Neuronal stem cell (in vitro differentiated cells): ENCODE measurements at regions not wholly inside any gene's neighbourhood (a gene's known extent, or its start where the extent isn't known, plus 50 kb on each side); places are given as distances from the start of the nearest gene placed in this dataset.

Source experiments
- DNase-seq: peaks from one replicate; pipeline ENCODE4 v3.0.0-alpha.2; 2013; ENCODE audit warnings: low spot score
- H2AFZ ChIP-seq: one replicate; pipeline ENCODE4 v1.6.1; 2013; ENCODE audit warnings: mild to moderate bottlenecking, low read length, inconsistent platforms
- H2AK5ac ChIP-seq: 2 replicates; pipeline ENCODE4 v1.6.1; 2013; ENCODE audit warnings: low read depth, mild to moderate bottlenecking, inconsistent platforms, low read length, moderate library complexity, mixed read lengths
- H2BK120ac ChIP-seq: 2 replicates; pipeline ENCODE4 v1.6.1; 2013; ENCODE audit warnings: low read depth, mild to moderate bottlenecking, inconsistent platforms, low read length, moderate library complexity, mixed read lengths
- H2BK12ac ChIP-seq: one replicate; pipeline ENCODE4 v1.6.1; 2013; ENCODE audit warnings: low read length, inconsistent platforms
- H2BK15ac ChIP-seq: 2 replicates; pipeline ENCODE4 v1.6.1; 2013; ENCODE audit warnings: mild to moderate bottlenecking, low read length, inconsistent platforms, mixed read lengths
- H2BK5ac ChIP-seq: one replicate; pipeline ENCODE4 v1.6.1; 2013; ENCODE audit warnings: inconsistent platforms, mild to moderate bottlenecking, low read length, moderate library complexity
- H3K14ac ChIP-seq: one replicate; pipeline ENCODE4 v1.6.1; 2013; ENCODE audit warnings: low read length, inconsistent platforms
- H3K18ac ChIP-seq: 2 replicates; pipeline ENCODE4 v1.6.1; 2013; ENCODE audit warnings: low read length, inconsistent platforms
- H3K23ac ChIP-seq: 2 replicates; pipeline ENCODE4 v1.6.1; 2013; ENCODE audit warnings: low read depth, mild to moderate bottlenecking, mixed read lengths, low read length, inconsistent platforms; ENCODE audit not compliant: poor library complexity
- H3K27ac ChIP-seq: replicated peaks from 3 replicates; pipeline ENCODE4 v1.5.1; 2013; ENCODE audit warnings: low read length, inconsistent platforms
- H3K27me3 ChIP-seq, 3 experiments: 2 replicates each; pipeline ENCODE4 v1.6.1; 2013; ENCODE audit warnings: low read length in 3 of 3, mild to moderate bottlenecking in 2 of 3, inconsistent platforms in 1 of 3, low read depth in 1 of 3, mixed read lengths in 1 of 3, moderate library complexity in 1 of 3; ENCODE audit not compliant: control insufficient read depth in 3 of 3, insufficient read depth in 3 of 3
- H3K36me3 ChIP-seq, 2 donors: replicated peaks in 1 of 2; 2 replicates each; pipeline ENCODE4 v1.6.1; 2013; ENCODE audit warnings: low read length in 2 of 2; ENCODE audit not compliant: control insufficient read depth in 2 of 2, insufficient read depth in 2 of 2
- H3K4ac ChIP-seq: 2 replicates; pipeline ENCODE4 v1.6.1; 2013; ENCODE audit warnings: inconsistent platforms, mild to moderate bottlenecking, low read length, moderate library complexity
- H3K4me1 ChIP-seq, 2 donors: 1 replicate in 1 of 2; 2 replicates in 1 of 2; pipeline ENCODE4 v1.6.1; 2013; ENCODE audit warnings: low read length in 2 of 2, low read depth in 1 of 2; ENCODE audit not compliant: control insufficient read depth in 2 of 2, insufficient read depth in 1 of 2
- H3K4me2 ChIP-seq: one replicate; pipeline ENCODE4 v1.6.1; 2013; ENCODE audit warnings: mild to moderate bottlenecking, low read length, inconsistent platforms; ENCODE audit not compliant: insufficient read depth, poor library complexity, severe bottlenecking
- H3K4me3 ChIP-seq, 2 donors: 2 replicates each; pipeline ENCODE4 v1.5.1; 2013; ENCODE audit warnings: low read length in 2 of 2, mild to moderate bottlenecking in 2 of 2, inconsistent platforms in 1 of 2, moderate library complexity in 1 of 2
- H3K79me1 ChIP-seq: one replicate; pipeline ENCODE4 v1.6.1; 2013; ENCODE audit warnings: low read depth, mild to moderate bottlenecking, inconsistent platforms, low read length, moderate library complexity
- H3K9ac ChIP-seq: one replicate; pipeline ENCODE4 v1.6.1; 2013; ENCODE audit warnings: mild to moderate bottlenecking, low read depth, low read length, inconsistent platforms; ENCODE audit not compliant: poor library complexity
- H3K9me3 ChIP-seq, 2 donors: replicated peaks in 1 of 2; 2 replicates each; pipeline versions ENCODE3 to v1.6.1; 2013; ENCODE audit warnings: low read length in 2 of 2, mild to moderate bottlenecking in 2 of 2, inconsistent platforms in 1 of 2, low read depth in 1 of 2, mixed read lengths in 1 of 2, moderate library complexity in 1 of 2; ENCODE audit not compliant: control insufficient read depth in 2 of 2, insufficient read depth in 1 of 2
- H4K8ac ChIP-seq: one replicate; pipeline ENCODE4 v1.6.1; 2013; ENCODE audit warnings: low read depth, mild to moderate bottlenecking, inconsistent platforms, low read length, moderate library complexity
- H4K91ac ChIP-seq: one replicate; pipeline ENCODE4 v1.6.1; 2013; ENCODE audit warnings: low read length, low read depth, mild to moderate bottlenecking, inconsistent platforms; ENCODE audit not compliant: poor library complexity
- WGBS, 2 donors: extraction: QIAGEN DNeasy Blood & Tissue Kit; methylation state at CpG; one replicate each; pipeline ENCODE4 v1.1.7; 2013; ENCODE audit warnings: missing lambda C conversion rate in 2 of 2, mixed read lengths in 1 of 2; ENCODE audit not compliant: insufficient read length in 2 of 2, insufficient replicate concordance in 1 of 2; ENCODE audit errors: extremely low coverage in 2 of 2; 5-methylcytosine and 5-hydroxymethylcytosine counted together

GRCh38 chr5:107169867-107170266, 500.9 kb downstream of the EFNA5 start:
- no CpG with 5 or more reads among the region's 3 CpGs for WGBS, 2 donors
- no peaks in the 10 kb centered on the region for H3K4me1 ChIP-seq

GRCh38 chr5:107168848-107169752, 501.6 kb downstream of the EFNA5 start:
- H3K27ac ChIP-seq = no peak overlapping the region
- no peak overlapping the region for H3K4me2 ChIP-seq
- no peak overlapping the region for H3K4me3 ChIP-seq
- H3K9ac ChIP-seq = no peak overlapping the region
- H3K18ac ChIP-seq = no peak overlapping the region
- peaks cover 5 to 22% of the 10 kb centered on the region in 2 donors for H3K9me3 ChIP-seq
- H3K79me1 ChIP-seq = no peaks in the 10 kb centered on the region
- no peak overlapping the region for H3K4ac ChIP-seq
- H4K91ac ChIP-seq = no peak overlapping the region
- no peaks in the 10 kb centered on the region for H3K36me3 ChIP-seq
- H2AK5ac ChIP-seq = no peak overlapping the region
- H3K23ac ChIP-seq = no peak overlapping the region
- no CpG with 5 or more reads among the region's 8 CpGs for WGBS, 2 donors
- no peaks in the 10 kb centered on the region for H3K27me3 ChIP-seq
- H2BK5ac ChIP-seq = no peak overlapping the region
- no peak overlapping the region for H3K14ac ChIP-seq
- DNase-seq = no peak
- H2BK15ac ChIP-seq = no peak overlapping the region
- H3K4me1 ChIP-seq = no peaks in the 10 kb centered on the region
- H2AFZ ChIP-seq = no peak overlapping the region
- H2BK120ac ChIP-seq = no peak overlapping the region
- H2BK12ac ChIP-seq = no peak overlapping the region
- no peak overlapping the region for H4K8ac ChIP-seq

More at GRCh38 chr5:107169867-107170266, 500.9 kb downstream of the EFNA5 start:
- H3K14ac ChIP-seq = no peak overlapping the region
- H2BK12ac ChIP-seq = no peak overlapping the region
- peaks cover 5 to 22% of the 10 kb centered on the region in 2 donors for H3K9me3 ChIP-seq
- H3K79me1 ChIP-seq = no peaks in the 10 kb centered on the region
- no peak overlapping the region for H3K4ac ChIP-seq
- H3K9ac ChIP-seq = no peak overlapping the region
- no peak overlapping the region for H3K4me2 ChIP-seq
- no peak overlapping the region for H4K8ac ChIP-seq
- H2AFZ ChIP-seq = no peak overlapping the region
- no peak overlapping the region for H2AK5ac ChIP-seq
- no peak overlapping the region for H3K4me3 ChIP-seq
- H2BK120ac ChIP-seq = no peak overlapping the region
- H2BK15ac ChIP-seq = no peak overlapping the region
- DNase-seq = no peak
- H3K18ac ChIP-seq = no peak overlapping the region
- no peaks in the 10 kb centered on the region for H3K27me3 ChIP-seq
- H3K36me3 ChIP-seq = no peaks in the 10 kb centered on the region
- H2BK5ac ChIP-seq = no peak overlapping the region
- H3K27ac ChIP-seq = no peak overlapping the region
- H3K23ac ChIP-seq = no peak overlapping the region
- no peak overlapping the region for H4K91ac ChIP-seq

GRCh38 chr5:107168086-107168485, 502.7 kb downstream of the EFNA5 start:
- Histone ChIP-seq H3K4ac (no peak overlapping the region), H3K9ac (no peak overlapping the region), H3K18ac (no peak overlapping the region), H3K9me3 (peaks cover 5 to 22% of the 10 kb centered on the region in 2 donors), H2AFZ (no peak overlapping the region), H3K36me3 (no peaks in the 10 kb centered on the region), H4K91ac (no peak overlapping the region), H4K8ac (no peak overlapping the region), H2BK5ac (no peak overlapping the region), H3K27ac (no peak overlapping the region), H3K23ac (no peak overlapping the region), H2BK120ac (no peak overlapping the region), H3K4me1 (no peaks in the 10 kb centered on the region), H2AK5ac (no peak overlapping the region), H3K4me2 (no peak overlapping the region), H3K27me3 (no peaks in the 10 kb centered on the region), H3K4me3 (no peak overlapping the region), H2BK15ac (no peak overlapping the region), H3K14ac (no peak overlapping the region), H3K79me1 (no peaks in the 10 kb centered on the region), H2BK12ac (no peak overlapping the region)
- WGBS, 2 donors = no CpG with 5 or more reads among the region's 1 CpG
- DNase-seq = no peak

- Histone ChIP-seq H3K79me1 (no peaks in the 10 kb centered on the region), H3K9me3 (peaks cover under 1 to 5% of the 10 kb centered on the region in 2 donors), H3K9ac (no peak overlapping the region), H2BK12ac (no peak overlapping the region), H3K4me3 (no peak overlapping the region), H3K4ac (no peak overlapping the region), H3K18ac (no peak overlapping the region), H3K14ac (no peak overlapping the region), H3K27ac (no peak overlapping the region), H4K8ac (no peak overlapping the region), H3K23ac (no peak overlapping the region), H3K4me2 (no peak overlapping the region), H3K36me3 (no peaks in the 10 kb centered on the region), H2BK5ac (no peak overlapping the region), H2BK120ac (no peak overlapping the region), H4K91ac (no peak overlapping the region), H2AFZ (no peak overlapping the region), H3K4me1 (no peaks in the 10 kb centered on the region), H3K27me3 (no peaks in the 10 kb centered on the region), H2AK5ac (no peak overlapping the region), H2BK15ac (no peak overlapping the region)
- no peak for DNase-seq
- WGBS, 2 donors = no CpG with 5 or more reads among the region's 2 CpGs
Observed at GRCh38 chr5:107165296-107165695, 505.4 kb downstream of the EFNA5 start.
